ENCODE measurements at regions not wholly inside any gene's neighbourhood (a gene's known extent, or its start where the extent isn't known, plus 50 kb on each side); places are given as distances from the start of the nearest gene placed in this dataset.

DNA sequence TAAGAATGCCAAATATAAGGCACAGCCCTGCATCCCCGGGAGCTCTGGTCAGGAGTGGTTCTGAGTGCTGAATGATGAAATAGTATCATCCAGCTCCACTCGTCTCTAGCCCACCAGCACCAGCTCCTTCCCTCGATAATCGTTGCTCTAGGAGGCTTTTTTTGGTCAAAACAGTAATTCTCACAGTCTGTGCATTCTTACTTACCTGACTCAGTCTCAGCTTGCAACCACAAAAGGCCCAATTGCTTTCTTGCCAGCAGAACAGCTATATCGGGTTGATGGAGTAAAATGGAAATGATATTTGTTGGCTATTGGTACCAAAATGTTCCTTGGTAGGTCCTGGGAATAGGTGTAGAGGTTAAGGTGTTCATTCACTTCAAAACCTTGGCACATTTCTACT lies 94.8 kb downstream of the BMP4 start:
- no peak for TF ChIP-seq EZH2 (IDR thresholded peaks at IDR 0.05; ENCODE audit: low read length)
- TF ChIP-seq, protein P1, sequence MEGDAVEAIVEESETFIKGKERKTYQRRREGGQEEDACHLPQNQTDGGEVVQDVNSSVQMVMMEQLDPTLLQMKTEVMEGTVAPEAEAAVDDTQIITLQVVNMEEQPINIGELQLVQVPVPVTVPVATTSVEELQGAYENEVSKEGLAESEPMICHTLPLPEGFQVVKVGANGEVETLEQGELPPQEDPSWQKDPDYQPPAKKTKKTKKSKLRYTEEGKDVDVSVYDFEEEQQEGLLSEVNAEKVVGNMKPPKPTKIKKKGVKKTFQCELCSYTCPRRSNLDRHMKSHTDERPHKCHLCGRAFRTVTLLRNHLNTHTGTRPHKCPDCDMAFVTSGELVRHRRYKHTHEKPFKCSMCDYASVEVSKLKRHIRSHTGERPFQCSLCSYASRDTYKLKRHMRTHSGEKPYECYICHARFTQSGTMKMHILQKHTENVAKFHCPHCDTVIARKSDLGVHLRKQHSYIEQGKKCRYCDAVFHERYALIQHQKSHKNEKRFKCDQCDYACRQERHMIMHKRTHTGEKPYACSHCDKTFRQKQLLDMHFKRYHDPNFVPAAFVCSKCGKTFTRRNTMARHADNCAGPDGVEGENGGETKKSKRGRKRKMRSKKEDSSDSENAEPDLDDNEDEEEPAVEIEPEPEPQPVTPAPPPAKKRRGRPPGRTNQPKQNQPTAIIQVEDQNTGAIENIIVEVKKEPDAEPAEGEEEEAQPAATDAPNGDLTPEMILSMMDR (optimal IDR thresholded peaks at IDR 0.05 in 1 of 3, IDR thresholded peaks at IDR 0.05 in 1 of 3, conservative IDR thresholded peaks at IDR 0.05 in 1 of 3; ENCODE audit: extremely low read depth in 1 of 3, insufficient read depth in 2 of 3, low read length in 3 of 3): no peak

Data from keratinocyte (primary cell).